Neural crest cell (in vitro differentiated cells): ENCODE measurements at regions not wholly inside any gene's neighbourhood (a gene's known extent, or its start where the extent isn't known, plus 50 kb on each side); places are given as distances from the start of the nearest gene placed in this dataset.

Source experiments
- DNase-seq: peaks from one replicate; pipeline ENCODE4 v3.0.0; 2021; ENCODE audit warnings: low read depth, mixed read lengths, low spot score
- H3K27ac Mint-ChIP-seq: one replicate; pipeline ENCODE4 v1.8.0; 2021; ENCODE audit warnings: mild to moderate bottlenecking, mixed read lengths; ENCODE audit not compliant: unreplicated experiment
- H3K27me3 Mint-ChIP-seq: 2 replicates; pipeline ENCODE4 v1.8.0; 2021; ENCODE audit warnings: low read depth, mild to moderate bottlenecking, mixed read lengths
- H3K36me3 Mint-ChIP-seq: 2 replicates; pipeline ENCODE4 v1.8.0; 2021; ENCODE audit warnings: low read depth, mild to moderate bottlenecking, mixed read lengths
- H3K4me1 Mint-ChIP-seq: 2 replicates; pipeline ENCODE4 v1.8.0; 2021; ENCODE audit warnings: mixed read lengths
- H3K4me3 Mint-ChIP-seq: one replicate; pipeline ENCODE4 v1.8.0; 2021; ENCODE audit warnings: mild to moderate bottlenecking, mixed read lengths
- H3K9me3 Mint-ChIP-seq: 2 replicates; pipeline ENCODE4 v1.8.0; 2021; ENCODE audit warnings: mixed read lengths
- TF ChIP-seq, protein P1 (sequence below): fragments of 200-600 bp; sonication (generic); conservative IDR thresholded peaks from 2 replicates; pipeline ENCODE4 v1.5.0; 2021; ENCODE audit warnings: antibody characterized with exemption, mild to moderate bottlenecking

GRCh38 chr9:27653246-27653645 lies 80.0 kb upstream of the C9orf72 start:
- no peak for DNase-seq
- Mint-ChIP-seq H3K4me1 (no peaks in the 10 kb centered on the region), H3K27ac (no peak overlapping the region)

GRCh38 chr9:27653957-27654356 lies 80.7 kb upstream of the C9orf72 start:
- no peak overlapping the region for H3K27ac Mint-ChIP-seq
- H3K27me3 Mint-ChIP-seq, result no peaks in the 10 kb centered on the region
- peaks cover 2% of the 10 kb centered on the region for H3K9me3 Mint-ChIP-seq
- H3K4me1 Mint-ChIP-seq, result no peaks in the 10 kb centered on the region
- no peak for DNase-seq
- H3K4me3 Mint-ChIP-seq, result no peak overlapping the region
- H3K36me3 Mint-ChIP-seq, result no peaks in the 10 kb centered on the region
- TF ChIP-seq, protein P1, sequence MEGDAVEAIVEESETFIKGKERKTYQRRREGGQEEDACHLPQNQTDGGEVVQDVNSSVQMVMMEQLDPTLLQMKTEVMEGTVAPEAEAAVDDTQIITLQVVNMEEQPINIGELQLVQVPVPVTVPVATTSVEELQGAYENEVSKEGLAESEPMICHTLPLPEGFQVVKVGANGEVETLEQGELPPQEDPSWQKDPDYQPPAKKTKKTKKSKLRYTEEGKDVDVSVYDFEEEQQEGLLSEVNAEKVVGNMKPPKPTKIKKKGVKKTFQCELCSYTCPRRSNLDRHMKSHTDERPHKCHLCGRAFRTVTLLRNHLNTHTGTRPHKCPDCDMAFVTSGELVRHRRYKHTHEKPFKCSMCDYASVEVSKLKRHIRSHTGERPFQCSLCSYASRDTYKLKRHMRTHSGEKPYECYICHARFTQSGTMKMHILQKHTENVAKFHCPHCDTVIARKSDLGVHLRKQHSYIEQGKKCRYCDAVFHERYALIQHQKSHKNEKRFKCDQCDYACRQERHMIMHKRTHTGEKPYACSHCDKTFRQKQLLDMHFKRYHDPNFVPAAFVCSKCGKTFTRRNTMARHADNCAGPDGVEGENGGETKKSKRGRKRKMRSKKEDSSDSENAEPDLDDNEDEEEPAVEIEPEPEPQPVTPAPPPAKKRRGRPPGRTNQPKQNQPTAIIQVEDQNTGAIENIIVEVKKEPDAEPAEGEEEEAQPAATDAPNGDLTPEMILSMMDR, result no peak

More at GRCh38 chr9:27653246-27653645, 80.0 kb upstream of the C9orf72 start:
- H3K36me3 Mint-ChIP-seq, result no peaks in the 10 kb centered on the region
- H3K9me3 Mint-ChIP-seq, result peaks cover 3% of the 10 kb centered on the region
- H3K4me3 Mint-ChIP-seq, result no peak overlapping the region
- TF ChIP-seq, protein P1, result no peak
- no peaks in the 10 kb centered on the region for H3K27me3 Mint-ChIP-seq

DNA sequence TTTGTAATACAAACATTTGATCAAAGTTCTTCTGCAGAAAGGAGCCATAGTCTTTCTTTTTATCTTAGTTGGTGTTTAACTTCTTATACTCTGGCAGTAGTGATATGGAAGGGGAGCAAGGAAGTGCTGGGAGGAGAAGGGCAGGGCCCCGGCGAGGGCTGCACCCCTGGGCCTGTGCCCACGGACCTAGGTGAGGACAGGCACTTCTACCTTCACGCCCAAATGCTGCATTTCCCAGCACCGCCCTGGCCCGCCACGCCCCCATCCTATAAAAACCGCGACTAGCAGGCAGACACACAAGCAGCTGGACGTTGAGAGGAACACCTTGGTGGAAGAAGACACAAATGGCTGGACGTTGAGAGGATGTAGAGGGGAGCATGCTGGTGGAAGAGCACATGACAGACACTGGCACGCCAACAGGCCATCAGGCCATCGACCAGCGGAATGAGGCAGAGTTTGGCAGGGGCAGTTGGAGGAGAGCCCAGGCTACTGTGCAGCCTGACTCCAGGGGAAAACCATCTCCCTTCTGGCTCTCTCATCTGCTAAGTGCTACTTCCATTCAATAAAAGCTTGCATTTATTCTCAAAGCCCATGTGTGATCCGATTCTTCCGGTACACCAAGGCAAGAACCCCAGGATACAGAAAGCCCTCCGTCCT lies 81.5 kb upstream of the C9orf72 start:
- H3K27ac Mint-ChIP-seq, result no peak overlapping the region
- H3K9me3 Mint-ChIP-seq, result peaks cover 2% of the 10 kb centered on the region
- no peak overlapping the region for H3K4me3 Mint-ChIP-seq
- H3K4me1 Mint-ChIP-seq, result no peaks in the 10 kb centered on the region
- TF ChIP-seq, protein P1, result no peak
- H3K27me3 Mint-ChIP-seq, result no peaks in the 10 kb centered on the region
- no peak for DNase-seq
- no peaks in the 10 kb centered on the region for H3K36me3 Mint-ChIP-seq

DNA sequence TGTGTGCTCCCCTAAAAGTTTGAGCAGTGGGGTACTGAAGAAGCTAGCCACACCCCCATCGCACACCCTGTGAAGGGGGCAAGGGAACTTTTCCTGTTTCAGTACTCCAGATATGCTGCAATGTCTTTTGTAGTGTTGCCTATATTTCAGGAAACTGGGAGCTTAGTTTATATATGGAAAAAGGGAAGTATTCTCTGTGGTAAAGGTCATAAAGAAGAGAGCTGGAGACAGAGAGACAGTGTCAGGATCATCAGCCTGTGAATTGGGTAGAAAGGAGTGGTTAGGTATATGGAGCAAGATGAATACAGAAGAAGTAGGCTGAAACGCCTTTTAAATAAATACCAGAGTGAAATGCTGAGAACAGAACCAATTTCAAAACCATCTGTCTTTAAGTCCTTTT lies 82.2 kb upstream of the C9orf72 start:
- Mint-ChIP-seq H3K27ac (peak overlapping the region; percentile 1), H3K9me3 (no peaks in the 10 kb centered on the region), H3K4me1 (no peaks in the 10 kb centered on the region), H3K36me3 (no peaks in the 10 kb centered on the region), H3K4me3 (no peak overlapping the region), H3K27me3 (no peaks in the 10 kb centered on the region)
- no peak for DNase-seq
- TF ChIP-seq, protein P1, result no peak

DNA sequence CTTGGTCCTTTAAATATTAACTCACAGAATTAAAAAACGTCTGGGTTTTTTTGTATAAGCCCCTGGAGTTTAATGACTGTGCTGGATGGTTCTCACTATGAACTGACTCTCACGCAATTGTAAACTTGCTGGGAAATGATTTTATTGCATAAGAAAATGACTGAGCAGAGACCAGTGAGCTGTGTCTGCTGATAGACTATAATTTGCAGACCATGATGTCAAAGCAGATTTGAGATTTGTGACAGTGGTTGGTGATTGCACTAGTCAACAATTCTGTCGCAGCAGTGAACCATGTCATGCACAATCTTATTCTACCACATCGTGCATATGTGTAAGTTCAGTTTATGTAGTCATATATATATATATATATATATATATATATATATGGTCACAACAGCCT lies 85.7 kb upstream of the C9orf72 start:
- no peak overlapping the region for H3K4me3 Mint-ChIP-seq
- H3K9me3 Mint-ChIP-seq, result no peaks in the 10 kb centered on the region
- DNase-seq, result no peak
- no peaks in the 10 kb centered on the region for H3K27me3 Mint-ChIP-seq
- no peaks in the 10 kb centered on the region for H3K36me3 Mint-ChIP-seq
- no peaks in the 10 kb centered on the region for H3K4me1 Mint-ChIP-seq
- TF ChIP-seq, protein P1, result no peak
- H3K27ac Mint-ChIP-seq, result no peak overlapping the region
